ENCODE measurements at regions not wholly inside any gene's neighbourhood (a gene's known extent, or its start where the extent isn't known, plus 50 kb on each side); places are given as distances from the start of the nearest gene placed in this dataset.

GRCh38 chr2:72041638-72042111, 106.0 kb downstream of the CYP26B1 start:
- TF ChIP-seq CTCF (IDR thresholded peaks at IDR 0.05; ENCODE audit: low read depth, low read length) (no peak), EZH2phosphoT487 (IDR thresholded peaks at IDR 0.05; ENCODE audit: low read depth) (no peak)
